OCI-LY7 (cell line): ENCODE measurements at regions not wholly inside any gene's neighbourhood (a gene's known extent, or its start where the extent isn't known, plus 50 kb on each side); places are given as distances from the start of the nearest gene placed in this dataset.

Experiments used
- BruUV-seq: library from RNA; stranded (reverse); fragments of 400-500 nt; replicated peaks from 2 replicates; lab custom pipeline; 2021; lab: Mats Ljungman, UMichigan
- CTCF ChIA-PET: fragments of 300-600 bp; sonication (Branson Sonifier 250); formaldehyde crosslinking; loops from one replicate; lab custom pipeline; 2022; ENCODE audit warnings: antibody characterized with exemption; ENCODE audit not compliant: unreplicated experiment; lab: Charles Lee
- POLR2A ChIA-PET: fragments of 300-600 bp; sonication (Branson Sonifier 250); formaldehyde crosslinking; loops from one replicate; lab custom pipeline; 2022; ENCODE audit warnings: antibody characterized with exemption; lab: Charles Lee
- DNase-seq: peaks from one replicate; pipeline ENCODE4 v3.0.0-alpha.2; 2015; ENCODE audit warnings: low spot score
- H2AFZ ChIP-seq: fragments of 200-600 bp; sonication (generic), shearing (Covaris generic); 2 replicates; pipeline ENCODE4 v1.6.1; 2014; ENCODE audit warnings: mild to moderate bottlenecking, antibody characterized with exemption, low read length, moderate library complexity
- H3K27ac ChIP-seq: fragments of 200-600 bp; sonication (generic); 2 replicates; pipeline ENCODE4 v1.5.1; 2014; ENCODE audit warnings: mixed run types, low read depth, mild to moderate bottlenecking, moderate library complexity, low read length, inconsistent platforms; ENCODE audit not compliant: poor library complexity, severe bottlenecking
- H3K36me3 ChIP-seq: fragments of 200-600 bp; sonication (generic); 2 replicates; pipeline ENCODE4 v1.6.1; 2014; ENCODE audit warnings: mild to moderate bottlenecking, antibody characterized with exemption, low read length, moderate library complexity, mixed read lengths; ENCODE audit not compliant: insufficient read depth
- H3K4me1 ChIP-seq: fragments of 200-600 bp; sonication (generic); 2 replicates; pipeline ENCODE4 v1.5.1; 2014; ENCODE audit warnings: mild to moderate bottlenecking, low read length; ENCODE audit not compliant: insufficient read depth, poor library complexity, severe bottlenecking
- H3K4me2 ChIP-seq: fragments of 200-600 bp; sonication (generic); 2 replicates; pipeline ENCODE4 v1.6.1; 2014; ENCODE audit warnings: mild to moderate bottlenecking, low read length
- H3K4me3 ChIP-seq: fragments of 200-600 bp; sonication (generic); 2 replicates; pipeline ENCODE4 v1.5.1; 2014; ENCODE audit warnings: mild to moderate bottlenecking, low read depth, low read length; ENCODE audit not compliant: poor library complexity, severe bottlenecking
- H3K79me2 ChIP-seq: fragments of 200-600 bp; sonication (generic); 2 replicates; pipeline ENCODE4 v1.6.1; 2016; ENCODE audit warnings: low read depth, mild to moderate bottlenecking, low read length, moderate library complexity, mixed read lengths; ENCODE audit not compliant: insufficient read depth
- H3K9me2 ChIP-seq: fragments of 200-600 bp; sonication (generic); 2 replicates; pipeline ENCODE4 v1.6.1; 2016; ENCODE audit warnings: mild to moderate bottlenecking, low read length, mixed read lengths; ENCODE audit not compliant: insufficient read depth
- H3K9me3 ChIP-seq: fragments of 200-600 bp; sonication (generic); 2 replicates; pipeline ENCODE4 v1.6.1; 2014; ENCODE audit warnings: mild to moderate bottlenecking, mixed run types, low read length, mixed read lengths
- H4K20me1 ChIP-seq: fragments of 200-600 bp; sonication (generic); 2 replicates; pipeline ENCODE4 v1.6.1; 2014; ENCODE audit warnings: mild to moderate bottlenecking, antibody characterized with exemption, low read length, moderate library complexity, mixed read lengths; ENCODE audit not compliant: insufficient read depth
- CTCF ChIP-seq: fragments of 200-600 bp; sonication (generic); conservative IDR thresholded peaks from 2 replicates; pipeline ENCODE4 v1.5.1; 2014; ENCODE audit warnings: mild to moderate bottlenecking, antibody characterized with exemption, low read length, moderate library complexity, mixed read lengths
- EZH2phosphoT487 ChIP-seq: fragments of 200-600 bp; sonication (generic); IDR thresholded peaks from 2 replicates; pipeline ENCODE4 v1.6.1; 2018; ENCODE audit warnings: low read depth, borderline replicate concordance, mild to moderate bottlenecking, mixed run types, antibody characterized with exemption, low read length, moderate library complexity, mixed read lengths
- intact Hi-C: fragments of 100-400 bp; cut with micrococcal nuclease; formaldehyde crosslinking; loops from one replicate; pipeline ENCODE4 v1.10.0; 2022; ENCODE audit not compliant: unreplicated experiment

GRCh38 chr14:89701211-89702043 lies 253.1 kb downstream of the EFCAB11 start:
- H3K9me2 ChIP-seq = no peaks in the 10 kb centered on the region
- H3K4me2 ChIP-seq = peak overlapping the region; percentile 91
- peak overlapping the region; percentile 69 for H3K4me3 ChIP-seq
- no peaks in the 10 kb centered on the region; the same call in 1 of the 2 replicates for H4K20me1 ChIP-seq
- TF ChIP-seq CTCF (no peak), EZH2phosphoT487 (no peak)
- no peaks in the 10 kb centered on the region for H3K36me3 ChIP-seq
- H3K27ac ChIP-seq = no peak overlapping the region
- CTCF ChIA-PET = no interaction called here
- peaks cover 16% of the 10 kb centered on the region for H3K4me1 ChIP-seq
- H2AFZ ChIP-seq = peak overlapping the region; percentile 99
- H3K79me2 ChIP-seq = no peaks in the 10 kb centered on the region
- intact Hi-C loops = no loop called here
- BruUV-seq = no TSS peak
- POLR2A ChIA-PET = interaction anchor here (0.6 to 1.3 kb wide), 6 partner anchors 13 to 524 kb away, joined by 3 to 4 read pairs (median 3); no protein-coding TSS in a partner anchor
- peaks cover 18% of the 10 kb centered on the region for H3K9me3 ChIP-seq
- peak; percentile 76 for DNase-seq

- Histone ChIP-seq H3K27ac (no peak overlapping the region), H3K4me2 (peak overlapping the region; percentile 91), H3K36me3 (no peaks in the 10 kb centered on the region), H3K4me1 (peaks cover 16% of the 10 kb centered on the region), H3K9me3 (peaks cover 18% of the 10 kb centered on the region), H2AFZ (peak overlapping the region; percentile 92), H3K79me2 (no peaks in the 10 kb centered on the region), H3K9me2 (no peaks in the 10 kb centered on the region), H3K4me3 (peak overlapping the region; percentile 69), H4K20me1 (no peaks in the 10 kb centered on the region; the same call in 1 of the 2 replicates)
- ChIA-PET POLR2A (interaction anchor here (0.7 to 1.3 kb wide), 6 partner anchors 17 to 83 kb away, joined by 3 to 4 read pairs (median 3); no protein-coding TSS in a partner anchor), CTCF (no interaction called here)
- intact Hi-C loops = no loop called here
- TF ChIP-seq CTCF = no peak
- TF ChIP-seq EZH2phosphoT487 = no peak
- no peak for DNase-seq
- BruUV-seq = no TSS peak
Observed at GRCh38 chr14:89700801-89701200, 253.7 kb downstream of the EFCAB11 start.

- POLR2A ChIA-PET = no interaction called here
- no TSS peak for BruUV-seq
- Histone ChIP-seq H3K4me2 (no peak overlapping the region), H3K4me3 (no peak overlapping the region), H4K20me1 (no peaks in the 10 kb centered on the region; the same call in 1 of the 2 replicates), H3K79me2 (no peaks in the 10 kb centered on the region), H2AFZ (no peak overlapping the region), H3K4me1 (peaks cover 16% of the 10 kb centered on the region), H3K36me3 (no peaks in the 10 kb centered on the region), H3K27ac (no peak overlapping the region), H3K9me2 (no peaks in the 10 kb centered on the region), H3K9me3 (peaks cover 18% of the 10 kb centered on the region)
- CTCF ChIA-PET = no interaction called here
- intact Hi-C loops = no loop called here
- TF ChIP-seq CTCF (no peak), EZH2phosphoT487 (no peak)
- no peak for DNase-seq
Observed at GRCh38 chr14:89699071-89699470, 255.5 kb downstream of the EFCAB11 start.
